ENCODE measurements at regions not wholly inside any gene's neighbourhood (a gene's known extent, or its start where the extent isn't known, plus 50 kb on each side); places are given as distances from the start of the nearest gene placed in this dataset.

GRCh38 chr7:18302097-18302496 lies 193.5 kb upstream of the HDAC9 start:
- no peak overlapping the region for H3K27ac ChIP-seq (replicated peaks; ENCODE audit: low read length)
- no peak overlapping the region for H2AK5ac ChIP-seq (ENCODE audit: low read depth, low read length)
- H2BK12ac ChIP-seq (ENCODE audit: low read length), result no peak overlapping the region
- H2BK15ac ChIP-seq (ENCODE audit: low read length), result no peak overlapping the region
- no peak overlapping the region for H3K23ac ChIP-seq (ENCODE audit: low read depth, low read length, poor library complexity)
- no peak overlapping the region for H3K14ac ChIP-seq (ENCODE audit: low read length)
- H3K4me3 ChIP-seq (ENCODE audit: low read length in 2 of 2), result no peak overlapping the region
- no peak overlapping the region for H3K4ac ChIP-seq (ENCODE audit: low read length)
- H3K9ac ChIP-seq (ENCODE audit: low read depth, low read length, poor library complexity), result no peak overlapping the region
- WGBS, 2 donors (ENCODE audit: extremely low coverage in 2 of 2, insufficient read length in 2 of 2, insufficient replicate concordance in 1 of 2), result no CpG with 5 or more reads among the region's 2 CpGs
- no peaks in the 10 kb centered on the region for H3K4me1 ChIP-seq (ENCODE audit: control insufficient read depth in 2 of 2, insufficient read depth in 1 of 2, low read depth in 1 of 2, low read length in 2 of 2)
- H3K36me3 ChIP-seq (replicated peaks in 1 of 2; ENCODE audit: control insufficient read depth in 2 of 2, insufficient read depth in 2 of 2, low read length in 2 of 2), result no peaks in the 10 kb centered on the region
- no peaks in the 10 kb centered on the region for H3K79me1 ChIP-seq (ENCODE audit: low read depth, low read length)
- no peak overlapping the region for H3K18ac ChIP-seq (ENCODE audit: low read length)
- H4K8ac ChIP-seq (ENCODE audit: low read depth, low read length), result no peak overlapping the region
- H3K4me2 ChIP-seq (ENCODE audit: insufficient read depth, low read length, poor library complexity, severe bottlenecking), result no peak overlapping the region
- H2AFZ ChIP-seq (ENCODE audit: low read length), result no peak overlapping the region
- H3K27me3 ChIP-seq (ENCODE audit: control insufficient read depth in 3 of 3, insufficient read depth in 3 of 3, low read depth in 1 of 3, low read length in 3 of 3), result no peaks in the 10 kb centered on the region
- H3K9me3 ChIP-seq (replicated peaks in 1 of 2; ENCODE audit: control insufficient read depth in 2 of 2, insufficient read depth in 1 of 2, low read depth in 1 of 2, low read length in 2 of 2), result no peaks in the 10 kb centered on the region
- no peak overlapping the region for H2BK5ac ChIP-seq (ENCODE audit: low read length)
- no peak overlapping the region for H2BK120ac ChIP-seq (ENCODE audit: low read depth, low read length)
- DNase-seq (ENCODE audit: low spot score), result no peak
- H4K91ac ChIP-seq (ENCODE audit: low read depth, low read length, poor library complexity), result no peak overlapping the region

- no peak overlapping the region for H3K14ac ChIP-seq (ENCODE audit: low read length)
- no peak overlapping the region for H2BK12ac ChIP-seq (ENCODE audit: low read length)
- H3K9me3 ChIP-seq (replicated peaks in 1 of 2; ENCODE audit: control insufficient read depth in 2 of 2, insufficient read depth in 1 of 2, low read depth in 1 of 2, low read length in 2 of 2), result no peaks in the 10 kb centered on the region
- H3K4me2 ChIP-seq (ENCODE audit: insufficient read depth, low read length, poor library complexity, severe bottlenecking), result no peak overlapping the region
- no peaks in the 10 kb centered on the region for H3K79me1 ChIP-seq (ENCODE audit: low read depth, low read length)
- H4K8ac ChIP-seq (ENCODE audit: low read depth, low read length), result no peak overlapping the region
- no peak overlapping the region for H2AFZ ChIP-seq (ENCODE audit: low read length)
- H3K18ac ChIP-seq (ENCODE audit: low read length), result no peak overlapping the region
- no peak overlapping the region for H4K91ac ChIP-seq (ENCODE audit: low read depth, low read length, poor library complexity)
- H3K9ac ChIP-seq (ENCODE audit: low read depth, low read length, poor library complexity), result no peak overlapping the region
- no peak overlapping the region for H2AK5ac ChIP-seq (ENCODE audit: low read depth, low read length)
- H3K27ac ChIP-seq (replicated peaks; ENCODE audit: low read length), result no peak overlapping the region
- no peak overlapping the region for H3K23ac ChIP-seq (ENCODE audit: low read depth, low read length, poor library complexity)
- no peak overlapping the region for H2BK120ac ChIP-seq (ENCODE audit: low read depth, low read length)
- WGBS, 2 donors (ENCODE audit: extremely low coverage in 2 of 2, insufficient read length in 2 of 2, insufficient replicate concordance in 1 of 2), result no CpG with 5 or more reads among the region's 3 CpGs
- DNase-seq (ENCODE audit: low spot score), result no peak
- H2BK5ac ChIP-seq (ENCODE audit: low read length), result no peak overlapping the region
- H2BK15ac ChIP-seq (ENCODE audit: low read length), result no peak overlapping the region
- H3K4ac ChIP-seq (ENCODE audit: low read length), result no peak overlapping the region
- no peaks in the 10 kb centered on the region for H3K4me1 ChIP-seq (ENCODE audit: control insufficient read depth in 2 of 2, insufficient read depth in 1 of 2, low read depth in 1 of 2, low read length in 2 of 2)
- no peaks in the 10 kb centered on the region for H3K36me3 ChIP-seq (replicated peaks in 1 of 2; ENCODE audit: control insufficient read depth in 2 of 2, insufficient read depth in 2 of 2, low read length in 2 of 2)
- no peak overlapping the region for H3K4me3 ChIP-seq (ENCODE audit: low read length in 2 of 2)
- H3K27me3 ChIP-seq (ENCODE audit: control insufficient read depth in 3 of 3, insufficient read depth in 3 of 3, low read depth in 1 of 3, low read length in 3 of 3), result no peaks in the 10 kb centered on the region
Measured at GRCh38 chr7:18305866-18306265, 189.7 kb upstream of the HDAC9 start.

GRCh38 chr7:18306696-18307095 lies 188.9 kb upstream of the HDAC9 start:
- no peaks in the 10 kb centered on the region for H3K27me3 ChIP-seq (ENCODE audit: control insufficient read depth in 3 of 3, insufficient read depth in 3 of 3, low read depth in 1 of 3, low read length in 3 of 3)
- H2AFZ ChIP-seq (ENCODE audit: low read length), result no peak overlapping the region
- H3K18ac ChIP-seq (ENCODE audit: low read length), result no peak overlapping the region
- H3K4ac ChIP-seq (ENCODE audit: low read length), result no peak overlapping the region
- no peak for DNase-seq (ENCODE audit: low spot score)
- no peaks in the 10 kb centered on the region for H3K79me1 ChIP-seq (ENCODE audit: low read depth, low read length)
- H3K14ac ChIP-seq (ENCODE audit: low read length), result no peak overlapping the region
- no CpG with 5 or more reads among the region's 2 CpGs for WGBS, 2 donors (ENCODE audit: extremely low coverage in 2 of 2, insufficient read length in 2 of 2, insufficient replicate concordance in 1 of 2)
- no peaks in the 10 kb centered on the region for H3K36me3 ChIP-seq (replicated peaks in 1 of 2; ENCODE audit: control insufficient read depth in 2 of 2, insufficient read depth in 2 of 2, low read length in 2 of 2)
- no peak overlapping the region for H2BK12ac ChIP-seq (ENCODE audit: low read length)
- no peaks in the 10 kb centered on the region for H3K4me1 ChIP-seq (ENCODE audit: control insufficient read depth in 2 of 2, insufficient read depth in 1 of 2, low read depth in 1 of 2, low read length in 2 of 2)
- H2BK120ac ChIP-seq (ENCODE audit: low read depth, low read length), result no peak overlapping the region
- H4K8ac ChIP-seq (ENCODE audit: low read depth, low read length), result no peak overlapping the region
- no peak overlapping the region for H2BK5ac ChIP-seq (ENCODE audit: low read length)
- H3K23ac ChIP-seq (ENCODE audit: low read depth, low read length, poor library complexity), result no peak overlapping the region
- H3K9ac ChIP-seq (ENCODE audit: low read depth, low read length, poor library complexity), result no peak overlapping the region
- H3K27ac ChIP-seq (replicated peaks; ENCODE audit: low read length), result no peak overlapping the region
- no peak overlapping the region for H2AK5ac ChIP-seq (ENCODE audit: low read depth, low read length)
- no peak overlapping the region for H3K4me3 ChIP-seq (ENCODE audit: low read length in 2 of 2)
- no peak overlapping the region for H3K4me2 ChIP-seq (ENCODE audit: insufficient read depth, low read length, poor library complexity, severe bottlenecking)
- H4K91ac ChIP-seq (ENCODE audit: low read depth, low read length, poor library complexity), result no peak overlapping the region
- H3K9me3 ChIP-seq (replicated peaks in 1 of 2; ENCODE audit: control insufficient read depth in 2 of 2, insufficient read depth in 1 of 2, low read depth in 1 of 2, low read length in 2 of 2), result no peaks in the 10 kb centered on the region
- H2BK15ac ChIP-seq (ENCODE audit: low read length), result no peak overlapping the region

- H3K4me1 ChIP-seq (ENCODE audit: control insufficient read depth in 2 of 2, insufficient read depth in 1 of 2, low read depth in 1 of 2, low read length in 2 of 2), result no peaks in the 10 kb centered on the region
- H3K4ac ChIP-seq (ENCODE audit: low read length), result no peak overlapping the region
- no peak overlapping the region for H3K18ac ChIP-seq (ENCODE audit: low read length)
- H2BK12ac ChIP-seq (ENCODE audit: low read length), result no peak overlapping the region
- no peak overlapping the region for H2BK15ac ChIP-seq (ENCODE audit: low read length)
- H2AK5ac ChIP-seq (ENCODE audit: low read depth, low read length), result no peak overlapping the region
- H2BK120ac ChIP-seq (ENCODE audit: low read depth, low read length), result no peak overlapping the region
- H4K91ac ChIP-seq (ENCODE audit: low read depth, low read length, poor library complexity), result no peak overlapping the region
- no peak overlapping the region for H3K27ac ChIP-seq (replicated peaks; ENCODE audit: low read length)
- H2AFZ ChIP-seq (ENCODE audit: low read length), result no peak overlapping the region
- no peak overlapping the region for H3K4me3 ChIP-seq (ENCODE audit: low read length in 2 of 2)
- H3K14ac ChIP-seq (ENCODE audit: low read length), result no peak overlapping the region
- H3K23ac ChIP-seq (ENCODE audit: low read depth, low read length, poor library complexity), result no peak overlapping the region
- DNase-seq (ENCODE audit: low spot score), result no peak
- H2BK5ac ChIP-seq (ENCODE audit: low read length), result no peak overlapping the region
- H4K8ac ChIP-seq (ENCODE audit: low read depth, low read length), result no peak overlapping the region
- H3K79me1 ChIP-seq (ENCODE audit: low read depth, low read length), result no peaks in the 10 kb centered on the region
- H3K27me3 ChIP-seq (ENCODE audit: control insufficient read depth in 3 of 3, insufficient read depth in 3 of 3, low read depth in 1 of 3, low read length in 3 of 3), result no peaks in the 10 kb centered on the region
- WGBS, 2 donors (ENCODE audit: extremely low coverage in 2 of 2, insufficient read length in 2 of 2, insufficient replicate concordance in 1 of 2), result no CpG with 5 or more reads among the region's 5 CpGs
- H3K4me2 ChIP-seq (ENCODE audit: insufficient read depth, low read length, poor library complexity, severe bottlenecking), result no peak overlapping the region
- no peaks in the 10 kb centered on the region for H3K36me3 ChIP-seq (replicated peaks in 1 of 2; ENCODE audit: control insufficient read depth in 2 of 2, insufficient read depth in 2 of 2, low read length in 2 of 2)
- H3K9ac ChIP-seq (ENCODE audit: low read depth, low read length, poor library complexity), result no peak overlapping the region
- H3K9me3 ChIP-seq (replicated peaks in 1 of 2; ENCODE audit: control insufficient read depth in 2 of 2, insufficient read depth in 1 of 2, low read depth in 1 of 2, low read length in 2 of 2), result no peaks in the 10 kb centered on the region
Measured at GRCh38 chr7:18308938-18309337, 186.6 kb upstream of the HDAC9 start.
